Mesothelial cell of epicardium (in vitro differentiated cells): ENCODE measurements at regions not wholly inside any gene's neighbourhood (a gene's known extent, or its start where the extent isn't known, plus 50 kb on each side); places are given as distances from the start of the nearest gene placed in this dataset.

Experiments
- DNase-seq, 2 experiments: peaks; one replicate each; pipeline ENCODE4 v3.0.0; 2021; ENCODE audit warnings: low spot score in 2 of 2; ENCODE audit not compliant: unreplicated experiment in 2 of 2
- H3K27ac Mint-ChIP-seq: 2 replicates; pipeline ENCODE4 v1.8.0; 2021; ENCODE audit warnings: mixed read lengths
- H3K27me3 Mint-ChIP-seq: 2 replicates; pipeline ENCODE4 v1.8.0; 2021; ENCODE audit warnings: low read depth, mixed read lengths
- H3K36me3 Mint-ChIP-seq: 2 replicates; pipeline ENCODE4 v1.8.0; 2021; ENCODE audit warnings: mixed read lengths
- H3K4me1 Mint-ChIP-seq: 2 replicates; pipeline ENCODE4 v1.8.0; 2021; ENCODE audit warnings: mixed read lengths
- H3K4me3 Mint-ChIP-seq: 2 replicates; pipeline ENCODE4 v1.8.0; 2021; ENCODE audit warnings: mild to moderate bottlenecking, moderate library complexity, mixed read lengths
- H3K9me3 Mint-ChIP-seq: 2 replicates; pipeline ENCODE4 v1.8.0; 2021; ENCODE audit warnings: mixed read lengths
- CTCF ChIP-seq: fragments of 200-600 bp; sonication (generic); IDR thresholded peaks from one replicate; pipeline ENCODE4 v1.5.0; 2021; ENCODE audit warnings: antibody characterized with exemption; ENCODE audit not compliant: unreplicated experiment

GRCh38 chr2:75870133-75870532, 159.4 kb upstream of the GCFC2 start:
- Mint-ChIP-seq H3K27ac (no peak overlapping the region), H3K9me3 (no peaks in the 10 kb centered on the region), H3K4me3 (no peak overlapping the region), H3K36me3 (no peaks in the 10 kb centered on the region), H3K4me1 (no peaks in the 10 kb centered on the region), H3K27me3 (no peaks in the 10 kb centered on the region)
- no peak for TF ChIP-seq CTCF
- DNase-seq = no peak

- no peak overlapping the region for H3K4me3 Mint-ChIP-seq
- TF ChIP-seq CTCF = no peak
- no peak overlapping the region for H3K27ac Mint-ChIP-seq
- H3K27me3 Mint-ChIP-seq = no peaks in the 10 kb centered on the region
- no peaks in the 10 kb centered on the region for H3K4me1 Mint-ChIP-seq
- DNase-seq = no peak
- no peaks in the 10 kb centered on the region for H3K36me3 Mint-ChIP-seq
- no peaks in the 10 kb centered on the region for H3K9me3 Mint-ChIP-seq
These were observed 155.0 kb upstream of the GCFC2 start for GRCh38 chr2:75865702-75866101.

GRCh38 chr2:75865083-75865482, 154.4 kb upstream of the GCFC2 start:
- H3K27me3 Mint-ChIP-seq = no peaks in the 10 kb centered on the region
- H3K9me3 Mint-ChIP-seq = no peaks in the 10 kb centered on the region
- no peak overlapping the region for H3K27ac Mint-ChIP-seq
- TF ChIP-seq CTCF = no peak
- H3K36me3 Mint-ChIP-seq = no peaks in the 10 kb centered on the region
- H3K4me1 Mint-ChIP-seq = peaks cover 3% of the 10 kb centered on the region
- DNase-seq = no peak
- H3K4me3 Mint-ChIP-seq = no peak overlapping the region

- Mint-ChIP-seq H3K9me3 (no peaks in the 10 kb centered on the region), H3K4me3 (no peak overlapping the region), H3K27me3 (no peaks in the 10 kb centered on the region), H3K4me1 (peaks cover 13% of the 10 kb centered on the region), H3K27ac (no peak overlapping the region), H3K36me3 (no peaks in the 10 kb centered on the region)
- no peak for TF ChIP-seq CTCF
- DNase-seq = no peak
These were observed 151.8 kb upstream of the GCFC2 start for GRCh38 chr2:75862547-75862946.

- no peak overlapping the region for H3K27ac Mint-ChIP-seq
- no peaks in the 10 kb centered on the region for H3K36me3 Mint-ChIP-seq
- no peak for TF ChIP-seq CTCF
- H3K4me1 Mint-ChIP-seq = peaks cover 8% of the 10 kb centered on the region
- DNase-seq = no peak
- no peaks in the 10 kb centered on the region for H3K27me3 Mint-ChIP-seq
- H3K4me3 Mint-ChIP-seq = no peak overlapping the region
- H3K9me3 Mint-ChIP-seq = peaks cover 24% of the 10 kb centered on the region
These were observed 142.7 kb upstream of the GCFC2 start for GRCh38 chr2:75853436-75853835.

- H3K9me3 Mint-ChIP-seq = peaks cover 24% of the 10 kb centered on the region
- H3K4me3 Mint-ChIP-seq = no peak overlapping the region
- no peak for TF ChIP-seq CTCF
- peaks cover 8% of the 10 kb centered on the region for H3K4me1 Mint-ChIP-seq
- no peak overlapping the region for H3K27ac Mint-ChIP-seq
- no peak for DNase-seq
- H3K36me3 Mint-ChIP-seq = no peaks in the 10 kb centered on the region
- no peaks in the 10 kb centered on the region for H3K27me3 Mint-ChIP-seq
These were observed 141.9 kb upstream of the GCFC2 start for GRCh38 chr2:75852639-75853038.
